Activated T-cell treated with anti-CD3 and anti-CD28 coated beads, Interleukin-2, amount 50 U/mL, for 4 hours (primary cell): ENCODE measurements at regions not wholly inside any gene's neighbourhood (a gene's known extent, or its start where the extent isn't known, plus 50 kb on each side); places are given as distances from the start of the nearest gene placed in this dataset.

ENCODE experiments used
- ATAC-seq, 2 donors: fragments of 200-7000 bp; cut with Tn5 transposase; one replicate each; pipeline ENCODE4 v1.10.0; 2021
- DNase-seq: peaks from one replicate; pipeline ENCODE4 v3.0.0-alpha.2; 2020
- H3K27me3 Mint-ChIP-seq: one replicate; pipeline ENCODE4 v1.8.0; 2021; ENCODE audit warnings: low read depth, mixed read lengths
- H3K36me3 Mint-ChIP-seq: one replicate; pipeline ENCODE4 v1.8.0; 2022; ENCODE audit warnings: mixed read lengths; ENCODE audit not compliant: insufficient read depth
- H3K4me1 Mint-ChIP-seq: one replicate; pipeline ENCODE4 v1.8.0; 2021; ENCODE audit warnings: low read depth, mixed read lengths
- H3K4me3 Mint-ChIP-seq: one replicate; pipeline ENCODE4 v1.8.0; 2021; ENCODE audit warnings: mild to moderate bottlenecking, moderate library complexity, mixed read lengths
- H3K9me3 Mint-ChIP-seq: one replicate; pipeline ENCODE4 v1.8.0; 2021; ENCODE audit warnings: mixed read lengths

GRCh38 chr10:3516234-3516922, 268.6 kb downstream of the KLF6 start:
- Mint-ChIP-seq H3K36me3 (no peaks in the 10 kb centered on the region), H3K4me3 (no peak overlapping the region), H3K9me3 (no peaks in the 10 kb centered on the region), H3K27me3 (peaks cover 2% of the 10 kb centered on the region), H3K4me1 (peaks cover 3% of the 10 kb centered on the region)
- no peak for ATAC-seq
- DNase-seq = no peak

DNA sequence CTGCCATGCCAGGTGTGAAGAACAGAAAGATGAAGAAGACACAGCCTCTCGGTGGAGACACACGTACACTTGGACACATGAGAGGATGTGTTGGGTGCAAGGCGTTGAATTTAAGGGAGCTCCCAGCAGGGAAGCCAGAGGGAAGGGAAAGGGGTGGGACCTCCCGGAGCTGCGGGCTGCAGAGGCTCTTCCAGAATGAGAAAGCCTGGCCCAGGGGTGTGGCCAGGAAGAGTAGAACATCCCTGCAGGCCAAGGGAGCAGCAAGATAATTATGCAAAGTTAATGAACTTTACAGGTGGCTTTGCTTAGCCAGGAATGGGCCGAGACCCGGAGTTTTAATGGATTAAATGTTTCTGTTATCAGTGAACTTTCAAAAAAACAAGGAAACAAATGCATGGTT, 270.3 kb downstream of the KLF6 start:
- ATAC-seq = no peak

GRCh38 chr10:3512263-3512662, 272.7 kb downstream of the KLF6 start:
- DNase-seq (no peak), ATAC-seq (no peak)
- H3K27me3 Mint-ChIP-seq = peaks cover 2% of the 10 kb centered on the region
- no peaks in the 10 kb centered on the region for H3K9me3 Mint-ChIP-seq
- no peaks in the 10 kb centered on the region for H3K36me3 Mint-ChIP-seq
- peaks cover 13% of the 10 kb centered on the region for H3K4me1 Mint-ChIP-seq
- no peak overlapping the region for H3K4me3 Mint-ChIP-seq

More for the DNA sequence above, 270.3 kb downstream of the KLF6 start:
- Mint-ChIP-seq H3K27me3 (peaks cover 2% of the 10 kb centered on the region), H3K9me3 (no peaks in the 10 kb centered on the region), H3K36me3 (no peaks in the 10 kb centered on the region), H3K4me1 (peaks cover 13% of the 10 kb centered on the region), H3K4me3 (no peak overlapping the region)
- no peak for DNase-seq

DNA sequence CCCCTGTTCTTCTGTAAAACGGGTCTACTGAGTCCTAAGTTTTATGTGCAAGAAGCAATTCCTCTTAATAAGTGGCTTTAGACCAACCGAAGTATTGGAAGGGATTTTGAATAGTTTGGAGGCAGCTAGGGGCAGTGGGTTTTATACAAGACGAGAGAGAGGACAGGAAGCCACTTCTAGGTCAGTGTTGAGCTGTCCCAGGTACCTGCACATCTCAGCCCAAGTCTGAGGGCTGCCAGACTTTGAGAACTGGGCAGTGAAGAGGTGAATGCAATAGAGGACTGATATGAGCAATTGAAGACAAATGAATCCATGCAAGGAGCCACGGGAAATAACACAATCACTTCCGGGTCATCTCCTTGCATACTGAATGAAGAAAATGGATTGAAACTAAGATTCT, 273.5 kb downstream of the KLF6 start:
- DNase-seq = no peak
- H3K9me3 Mint-ChIP-seq = no peaks in the 10 kb centered on the region
- H3K4me1 Mint-ChIP-seq = peaks cover 11% of the 10 kb centered on the region
- H3K27me3 Mint-ChIP-seq = no peaks in the 10 kb centered on the region
- ATAC-seq = no peak
- no peaks in the 10 kb centered on the region for H3K36me3 Mint-ChIP-seq
- no peak overlapping the region for H3K4me3 Mint-ChIP-seq

- no peaks in the 10 kb centered on the region for H3K27me3 Mint-ChIP-seq
- no peak for ATAC-seq
- H3K4me1 Mint-ChIP-seq = peaks cover 11% of the 10 kb centered on the region
- DNase-seq = no peak
- H3K9me3 Mint-ChIP-seq = no peaks in the 10 kb centered on the region
- no peaks in the 10 kb centered on the region for H3K36me3 Mint-ChIP-seq
- no peak overlapping the region for H3K4me3 Mint-ChIP-seq
Observed at GRCh38 chr10:3510741-3511140, 274.3 kb downstream of the KLF6 start.

- Mint-ChIP-seq H3K4me3 (no peak overlapping the region), H3K4me1 (peaks cover 11% of the 10 kb centered on the region), H3K27me3 (no peaks in the 10 kb centered on the region), H3K36me3 (no peaks in the 10 kb centered on the region), H3K9me3 (no peaks in the 10 kb centered on the region)
- ATAC-seq = no peak
- DNase-seq = no peak
Observed at GRCh38 chr10:3509355-3509754, 275.7 kb downstream of the KLF6 start.

DNA sequence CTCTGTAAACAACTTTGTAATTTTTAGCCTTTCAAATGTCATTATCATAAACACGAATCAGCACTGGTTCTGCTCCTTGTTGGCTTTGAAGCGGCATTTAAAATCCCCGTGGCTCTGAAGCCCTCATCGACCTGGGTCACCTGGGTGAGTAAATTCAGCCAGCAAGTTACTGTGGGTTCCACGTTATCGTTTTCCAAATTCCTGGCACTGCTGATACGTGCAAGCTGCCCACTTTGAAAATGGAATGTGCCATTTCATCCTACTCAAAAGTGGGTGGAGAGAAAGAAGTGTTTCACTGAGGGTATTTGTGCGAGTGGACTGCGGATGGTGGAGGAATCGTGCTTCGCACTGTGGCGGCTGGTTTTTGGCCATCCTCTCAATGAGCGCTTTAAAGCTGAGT, 281.7 kb downstream of the KLF6 start:
- Mint-ChIP-seq H3K9me3 (no peaks in the 10 kb centered on the region), H3K36me3 (no peaks in the 10 kb centered on the region), H3K4me1 (no peaks in the 10 kb centered on the region), H3K27me3 (no peaks in the 10 kb centered on the region), H3K4me3 (no peak overlapping the region)
- no peak for DNase-seq
- no peak for ATAC-seq

- DNase-seq = no peak
- no peak for ATAC-seq
- Mint-ChIP-seq H3K27me3 (no peaks in the 10 kb centered on the region), H3K9me3 (no peaks in the 10 kb centered on the region), H3K4me3 (no peak overlapping the region), H3K36me3 (no peaks in the 10 kb centered on the region), H3K4me1 (no peaks in the 10 kb centered on the region)
Observed at GRCh38 chr10:3502673-3503072, 282.3 kb downstream of the KLF6 start.

DNA sequence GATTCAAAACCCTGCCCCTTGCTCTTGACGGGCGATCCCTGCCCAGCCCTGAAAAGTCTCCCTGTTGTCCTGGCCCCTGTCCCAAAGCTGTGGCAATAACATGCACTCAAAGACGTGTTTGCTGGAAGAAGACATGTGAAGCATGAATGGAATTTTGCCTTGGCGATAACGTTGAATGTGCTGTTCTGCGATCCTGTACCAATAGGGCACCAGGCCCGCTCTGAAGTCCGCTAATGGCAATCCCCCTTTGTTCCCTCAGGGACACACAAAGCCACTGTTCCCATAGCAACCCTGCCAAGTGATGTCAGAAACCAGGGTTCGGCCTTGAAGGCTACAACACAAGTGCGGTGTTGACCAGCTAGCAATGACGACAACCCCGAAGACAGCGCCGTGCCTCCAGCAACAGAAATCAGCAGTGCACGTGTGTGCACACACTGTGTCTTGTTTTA, 284.6 kb downstream of the KLF6 start:
- ATAC-seq (no peak), DNase-seq (no peak)
- Mint-ChIP-seq H3K4me3 (no peak overlapping the region), H3K4me1 (no peaks in the 10 kb centered on the region), H3K9me3 (no peaks in the 10 kb centered on the region), H3K36me3 (no peaks in the 10 kb centered on the region), H3K27me3 (peaks cover 16% of the 10 kb centered on the region)

- no peak overlapping the region for H3K4me3 Mint-ChIP-seq
- H3K36me3 Mint-ChIP-seq = no peaks in the 10 kb centered on the region
- no peaks in the 10 kb centered on the region for H3K9me3 Mint-ChIP-seq
- DNase-seq = no peak
- ATAC-seq = no peak
- peaks cover 19% of the 10 kb centered on the region for H3K27me3 Mint-ChIP-seq
- no peaks in the 10 kb centered on the region for H3K4me1 Mint-ChIP-seq
Observed at GRCh38 chr10:3499120-3499519, 285.9 kb downstream of the KLF6 start.

GRCh38 chr10:3497581-3497980, 287.4 kb downstream of the KLF6 start:
- Mint-ChIP-seq H3K9me3 (no peaks in the 10 kb centered on the region), H3K4me3 (no peak overlapping the region), H3K27me3 (peaks cover 21% of the 10 kb centered on the region), H3K36me3 (no peaks in the 10 kb centered on the region), H3K4me1 (no peaks in the 10 kb centered on the region)
- ATAC-seq (no peak), DNase-seq (no peak)

GRCh38 chr10:3496138-3496537, 288.9 kb downstream of the KLF6 start:
- Mint-ChIP-seq H3K9me3 (no peaks in the 10 kb centered on the region), H3K36me3 (no peaks in the 10 kb centered on the region), H3K4me3 (no peak overlapping the region), H3K27me3 (peaks cover 21% of the 10 kb centered on the region), H3K4me1 (no peaks in the 10 kb centered on the region)
- no peak for ATAC-seq
- no peak for DNase-seq

GRCh38 chr10:3495281-3495680, 289.7 kb downstream of the KLF6 start:
- ATAC-seq (no peak), DNase-seq (no peak)
- no peaks in the 10 kb centered on the region for H3K9me3 Mint-ChIP-seq
- H3K27me3 Mint-ChIP-seq = peaks cover 21% of the 10 kb centered on the region
- no peaks in the 10 kb centered on the region for H3K4me1 Mint-ChIP-seq
- no peaks in the 10 kb centered on the region for H3K36me3 Mint-ChIP-seq
- no peak overlapping the region for H3K4me3 Mint-ChIP-seq

GRCh38 chr10:3494838-3495230, 290.2 kb downstream of the KLF6 start:
- Mint-ChIP-seq H3K27me3 (peaks cover 21% of the 10 kb centered on the region), H3K4me1 (no peaks in the 10 kb centered on the region), H3K4me3 (no peak overlapping the region), H3K36me3 (no peaks in the 10 kb centered on the region), H3K9me3 (peaks cover 4% of the 10 kb centered on the region)
- no peak for DNase-seq
- ATAC-seq = no peak

GRCh38 chr10:3494131-3494837, 290.7 kb downstream of the KLF6 start:
- H3K27me3 Mint-ChIP-seq = peaks cover 21% of the 10 kb centered on the region
- ATAC-seq (no peak), DNase-seq (no peak)
- H3K4me1 Mint-ChIP-seq = no peaks in the 10 kb centered on the region
- H3K4me3 Mint-ChIP-seq = no peak overlapping the region
- H3K9me3 Mint-ChIP-seq = peaks cover 9% of the 10 kb centered on the region
- no peaks in the 10 kb centered on the region for H3K36me3 Mint-ChIP-seq
